HG02885 (cell line): ENCODE measurements at regions not wholly inside any gene's neighbourhood (a gene's known extent, or its start where the extent isn't known, plus 50 kb on each side); places are given as distances from the start of the nearest gene placed in this dataset.
A peak's percentile ranks its signal among the peaks of the same experiment; 100 is the strongest.
"Not testable (repeated sequence)": the region's sequence is repeated elsewhere in the genome, so short reads cannot be mapped to it uniquely, and the experiment has no call there.

Source experiments
- ATAC-seq: cut with Tn5 transposase; IDR thresholded peaks from one replicate; pipeline ENCODE4 v1.9.1; 2021; ENCODE audit warnings: mild to moderate bottlenecking; ENCODE audit not compliant: unreplicated experiment, poor library complexity

DNA sequence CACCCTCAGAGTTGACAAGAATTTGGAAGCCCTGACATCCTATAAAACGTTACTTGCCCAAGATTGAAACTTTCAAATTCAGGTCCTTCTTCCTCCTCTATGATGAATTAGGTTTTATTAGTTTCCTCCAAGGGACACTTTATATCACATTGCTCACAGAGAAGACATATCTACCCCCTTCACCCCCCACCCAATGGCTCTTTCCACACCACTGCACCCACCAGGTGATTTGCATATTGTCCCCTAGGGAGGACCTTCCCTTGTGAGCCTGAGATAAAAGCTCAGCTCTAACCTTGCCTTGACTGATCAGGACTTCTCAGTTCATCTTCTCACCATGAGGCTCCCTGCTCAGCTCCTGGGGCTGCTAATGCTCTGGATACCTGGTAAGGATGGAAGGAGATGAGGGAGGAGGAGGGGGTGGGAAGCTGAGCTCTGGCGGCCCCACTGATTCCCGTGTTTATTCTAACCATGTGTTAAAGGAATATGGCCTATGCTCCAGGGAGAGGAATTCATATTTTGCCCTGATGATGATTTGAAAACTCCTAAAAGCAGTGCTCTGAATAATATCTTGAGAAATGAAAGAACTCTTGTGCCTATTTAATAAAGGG, 1255.8 kb downstream of the RPIA start:
- ATAC-seq = not testable (repeated sequence)

DNA sequence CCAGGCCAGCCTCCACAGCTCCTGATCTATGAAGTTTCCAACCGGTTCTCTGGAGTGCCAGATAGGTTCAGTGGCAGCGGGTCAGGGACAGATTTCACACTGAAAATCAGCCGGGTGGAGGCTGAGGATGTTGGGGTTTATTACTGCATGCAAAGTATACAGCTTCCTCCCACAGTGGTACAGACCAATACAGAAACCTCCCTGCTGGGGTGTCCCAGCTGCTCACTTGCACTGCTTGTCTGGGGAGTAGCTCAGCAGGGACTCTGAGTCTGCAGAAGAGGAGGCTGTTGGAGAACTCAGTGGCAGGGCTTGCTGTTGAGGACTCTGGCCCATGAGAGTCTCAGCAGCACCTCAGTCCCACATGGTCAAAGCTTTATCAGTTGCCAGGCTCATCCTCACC, 1256.6 kb downstream of the RPIA start:
- peak; percentile 83 for ATAC-seq

DNA sequence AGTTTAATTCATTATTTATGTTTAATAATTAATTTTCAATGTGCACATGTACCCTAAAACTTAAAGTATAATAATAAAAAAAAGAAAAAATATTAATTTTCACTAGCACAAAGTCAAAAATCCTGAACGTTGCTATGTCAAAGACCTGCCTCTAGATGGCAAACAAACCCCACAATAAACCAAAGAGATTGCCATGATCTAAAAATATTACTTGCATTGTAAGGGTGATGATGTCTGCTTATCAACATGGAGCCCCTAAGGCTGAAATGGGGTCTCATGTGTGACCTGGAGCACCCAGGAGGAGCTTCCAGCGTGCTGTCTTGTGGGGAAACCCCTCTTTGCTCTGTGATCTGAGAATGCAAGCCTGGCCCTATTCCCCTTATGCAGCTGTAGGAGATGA, 1259.3 kb downstream of the RPIA start:
- ATAC-seq = peak; percentile 34

GRCh38 chr2:89957236-89957635, 1265.8 kb downstream of the RPIA start:
- peak; percentile 72 for ATAC-seq

DNA sequence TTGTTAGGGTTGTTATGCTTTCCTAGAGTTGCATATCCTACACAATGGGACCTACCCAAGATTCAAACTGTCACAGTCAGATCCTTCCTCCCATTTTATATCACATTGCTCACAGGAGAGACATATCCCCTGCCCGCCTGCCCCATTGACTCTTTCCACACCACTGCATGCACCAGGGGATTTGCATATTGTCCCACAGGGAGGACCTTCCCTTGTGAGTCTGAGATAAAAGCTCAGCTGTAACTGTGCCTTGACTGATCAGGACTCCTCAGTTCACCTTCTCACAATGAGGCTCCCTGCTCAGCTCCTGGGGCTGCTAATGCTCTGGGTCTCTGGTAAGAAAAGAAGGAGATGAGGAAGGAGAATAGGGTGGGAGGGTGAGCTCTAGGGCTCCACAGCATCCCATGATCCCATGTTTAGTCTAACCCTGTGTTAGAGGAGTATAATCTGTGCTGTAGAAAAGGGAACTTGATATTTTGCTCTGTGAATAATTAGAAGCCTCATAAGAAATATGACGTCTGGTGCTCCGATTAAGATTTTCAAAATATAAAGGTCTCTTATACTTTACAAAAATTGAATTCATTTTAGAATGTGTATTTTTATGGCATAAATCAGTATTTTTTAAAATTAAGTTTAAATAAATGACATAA, 1268.4 kb downstream of the RPIA start:
- ATAC-seq = not testable (repeated sequence)

- ATAC-seq = not testable (repeated sequence)
Measured at GRCh38 chr2:89960570-89960969, 1269.1 kb downstream of the RPIA start.

DNA sequence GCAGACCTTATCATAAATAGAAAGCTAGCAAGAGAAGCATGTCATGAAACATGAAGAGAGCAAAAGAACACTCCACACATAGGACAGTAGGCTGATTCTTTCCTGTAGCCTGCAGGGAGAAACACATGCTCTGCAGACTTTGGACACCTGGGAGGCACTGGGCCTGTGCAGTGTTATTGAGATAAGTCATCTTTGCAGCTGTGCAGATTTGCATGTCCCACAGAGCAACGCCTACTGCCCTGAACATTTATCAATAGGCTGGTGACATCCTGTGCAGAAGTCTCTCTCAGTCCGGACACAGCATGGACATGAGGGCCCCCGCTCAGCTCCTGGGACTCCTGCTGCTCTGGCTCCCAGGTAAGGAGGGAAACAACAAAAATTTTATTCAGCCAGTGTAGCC, 1277.1 kb downstream of the RPIA start:
- peak; percentile 98 for ATAC-seq

DNA sequence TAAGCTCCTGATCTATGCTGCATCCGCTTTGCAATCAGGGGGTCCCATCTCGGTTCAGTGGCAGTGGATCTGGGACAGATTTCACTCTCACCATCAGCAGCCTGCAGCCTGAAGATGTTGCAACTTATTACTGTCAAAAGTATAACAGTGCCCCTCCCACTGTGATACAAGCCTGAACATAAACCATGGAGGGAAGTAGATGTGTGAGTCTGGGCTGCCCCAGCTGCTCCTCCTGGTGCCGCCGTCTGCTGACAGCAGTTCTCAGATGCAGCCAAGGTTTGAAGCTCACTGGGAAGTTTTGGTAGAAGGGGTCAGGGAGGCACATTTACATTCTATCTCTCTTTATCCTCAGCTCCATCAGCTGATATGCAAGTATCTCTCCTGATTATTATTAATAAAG, 1277.7 kb downstream of the RPIA start:
- ATAC-seq = not testable (repeated sequence)

- not testable (repeated sequence) for ATAC-seq
Measured at GRCh38 chr2:89973849-89974248, 1282.4 kb downstream of the RPIA start.

DNA sequence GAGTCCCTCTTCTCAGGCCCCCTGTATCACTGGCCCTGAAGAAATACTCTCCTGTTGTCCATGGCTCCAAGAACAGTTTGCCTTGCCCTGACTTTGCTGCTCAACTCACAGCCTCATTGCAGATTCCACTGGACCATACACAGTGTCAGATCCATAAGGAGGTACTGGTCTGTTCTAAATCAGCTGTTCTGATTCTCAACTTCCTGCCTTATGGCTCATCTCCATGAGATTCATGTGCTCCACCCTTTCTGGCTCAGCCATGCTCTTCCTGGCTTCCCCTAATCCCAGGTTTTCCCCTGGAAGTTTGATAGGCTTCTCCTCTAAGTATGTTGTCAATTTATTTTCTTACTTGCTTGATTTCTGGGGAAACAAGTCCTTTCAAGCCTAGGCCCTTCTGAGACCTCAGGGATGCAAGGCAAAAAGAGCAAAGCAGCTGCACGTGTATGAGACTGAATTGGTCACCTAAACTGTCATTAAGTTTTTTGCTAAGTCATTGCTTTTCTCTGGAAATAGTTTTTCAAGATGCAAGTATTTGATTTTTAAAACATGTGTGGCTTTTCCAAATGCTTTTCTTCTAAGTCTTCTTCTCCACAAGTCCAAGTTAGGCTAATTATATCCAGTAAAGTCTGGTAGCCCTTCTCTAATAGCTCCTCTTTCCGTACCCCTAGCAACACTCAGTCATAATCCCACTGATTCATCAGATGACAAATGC, 1288.5 kb downstream of the RPIA start:
- not testable (repeated sequence) for ATAC-seq

GRCh38 chr2:89982246-89982645, 1290.8 kb downstream of the RPIA start:
- not testable (repeated sequence) for ATAC-seq

GRCh38 chr2:89985650-89986049, 1294.2 kb downstream of the RPIA start:
- ATAC-seq = not testable (repeated sequence)

- ATAC-seq = not testable (repeated sequence)
Measured at GRCh38 chr2:89986532-89986931, 1295.1 kb downstream of the RPIA start.

GRCh38 chr2:89996779-89997178, 1305.3 kb downstream of the RPIA start:
- not testable (repeated sequence) for ATAC-seq

GRCh38 chr2:90004553-90004952, 1313.1 kb downstream of the RPIA start:
- not testable (repeated sequence) for ATAC-seq

DNA sequence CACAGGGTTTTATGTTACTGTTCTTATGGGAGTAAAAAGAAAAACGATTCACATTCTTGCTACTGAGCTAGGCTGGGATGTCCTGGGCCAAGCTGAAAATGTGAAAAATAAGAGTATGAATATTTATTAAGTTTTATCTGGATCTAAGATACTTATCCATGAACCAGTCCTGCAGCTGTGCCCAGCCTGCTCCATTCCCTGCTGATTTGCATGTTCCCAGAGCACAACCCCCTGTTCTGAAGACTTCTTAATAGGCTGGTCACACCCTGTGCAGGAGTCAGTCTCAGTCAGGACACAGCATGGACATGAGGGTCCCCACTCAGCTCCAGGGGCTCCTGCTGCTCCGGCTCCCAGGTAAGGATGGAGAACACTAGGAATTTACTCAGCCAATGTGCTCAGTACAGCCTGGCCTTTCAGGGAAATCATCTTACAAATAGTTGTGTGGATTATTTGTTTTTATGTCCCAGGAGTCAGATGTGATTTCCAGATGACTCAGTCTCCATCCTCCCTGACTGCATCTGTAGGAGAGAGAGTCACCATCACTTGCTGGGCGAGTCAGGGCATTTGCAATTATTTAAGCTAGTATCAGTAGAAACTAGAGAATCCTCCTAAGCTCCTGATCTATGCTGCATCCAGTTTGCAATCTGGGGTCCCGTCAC, 1319.1 kb downstream of the RPIA start:
- not testable (repeated sequence) for ATAC-seq

GRCh38 chr2:90011101-90011443, 1319.6 kb downstream of the RPIA start:
- ATAC-seq = not testable (repeated sequence)

GRCh38 chr2:90019908-90020307, 1328.4 kb downstream of the RPIA start:
- ATAC-seq = not testable (repeated sequence)

GRCh38 chr2:90021234-90021633, 1329.8 kb downstream of the RPIA start:
- peak; percentile 87 for ATAC-seq

DNA sequence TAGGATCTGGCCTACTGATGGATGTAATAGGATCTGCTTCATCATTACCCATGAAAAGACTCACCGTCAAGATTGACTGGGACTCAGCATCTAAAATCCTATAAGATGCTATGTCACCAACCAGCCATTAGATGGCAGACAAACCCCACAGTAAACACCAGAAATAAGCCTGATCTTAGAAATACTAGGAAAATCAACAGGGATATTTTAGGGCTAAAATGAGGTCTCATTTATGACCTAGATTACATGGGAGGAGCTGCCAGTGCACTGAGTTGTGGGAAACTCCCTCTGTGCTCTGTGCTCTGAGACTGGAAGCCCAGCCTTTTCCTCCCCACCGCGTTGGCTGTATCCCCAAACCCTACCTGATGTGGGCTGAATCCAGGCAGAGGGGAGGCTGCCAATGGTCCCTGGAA, 1335.8 kb downstream of the RPIA start:
- peak; percentile 82 for ATAC-seq
